Liver (tissue), 8 donors: ENCODE measurements at regions not wholly inside any gene's neighbourhood (a gene's known extent, or its start where the extent isn't known, plus 50 kb on each side); places are given as distances from the start of the nearest gene placed in this dataset.

Experiments used
- DNase-seq: peaks from one replicate; pipeline ENCODE4 v3.0.0-alpha.2; 2017; ENCODE audit warnings: low spot score
- H3K27ac ChIP-seq, 2 donors: one replicate each; pipeline ENCODE4 v1.7.0; 2013; ENCODE audit warnings: inconsistent platforms in 2 of 2, low read length in 2 of 2, control low read depth in 1 of 2, low read depth in 1 of 2, mild to moderate bottlenecking in 1 of 2
- H3K27me3 ChIP-seq, 4 donors: one replicate each; pipeline versions ENCODE4 v1.6.1 to v1.7.0; 2013; ENCODE audit warnings: low read length in 3 of 4, inconsistent platforms in 1 of 4, mild to moderate bottlenecking in 1 of 4, moderate library complexity in 1 of 4; ENCODE audit not compliant: control insufficient read depth in 4 of 4, insufficient read depth in 4 of 4
- H3K36me3 ChIP-seq, 4 donors: one replicate each; pipeline versions ENCODE4 v1.6.1 to v1.7.0; 2013; ENCODE audit warnings: low read length in 3 of 4, mild to moderate bottlenecking in 3 of 4, low read depth in 1 of 4, moderate library complexity in 1 of 4; ENCODE audit not compliant: control insufficient read depth in 4 of 4, insufficient read depth in 3 of 4
- H3K4me1 ChIP-seq, 4 donors: one replicate each; pipeline versions ENCODE4 v1.6.1 to v1.7.0; 2013; ENCODE audit warnings: low read length in 3 of 4, mild to moderate bottlenecking in 3 of 4, moderate library complexity in 1 of 4; ENCODE audit not compliant: control insufficient read depth in 4 of 4, insufficient read depth in 4 of 4
- H3K4me3 ChIP-seq, 3 donors: one replicate each; pipeline versions ENCODE4 v1.6.1 to v1.7.0; 2013; ENCODE audit warnings: low read length in 3 of 3, control low read depth in 1 of 3, low read depth in 1 of 3, mild to moderate bottlenecking in 1 of 3
- H3K9ac ChIP-seq, 2 donors: one replicate each; pipeline ENCODE4 v1.7.0; 2013; ENCODE audit warnings: low read length in 2 of 2, mild to moderate bottlenecking in 2 of 2, moderate library complexity in 2 of 2, control low read depth in 1 of 2, low read depth in 1 of 2
- H3K9me3 ChIP-seq, 4 donors: one replicate each; pipeline versions ENCODE4 v1.6.1 to v1.7.0; 2013; ENCODE audit warnings: low read length in 3 of 4; ENCODE audit not compliant: control insufficient read depth in 4 of 4
- ATF3 ChIP-seq: IDR thresholded peaks from 2 replicates; pipeline ENCODE4 v1.6.1; 2016; ENCODE audit warnings: antibody characterized with exemption
- EGR1 ChIP-seq, 2 donors: IDR thresholded peaks; 2 replicates each; pipeline ENCODE4 v1.6.1; 2016 to 2018; ENCODE audit warnings: antibody characterized with exemption in 2 of 2, low read depth in 2 of 2
- FOXA1 ChIP-seq: IDR thresholded peaks from 2 replicates; pipeline ENCODE4 v1.6.1; 2016; ENCODE audit warnings: antibody characterized with exemption
- FOXA2 ChIP-seq: IDR thresholded peaks from 2 replicates; pipeline ENCODE4 v1.6.1; 2016; ENCODE audit warnings: antibody characterized with exemption
- GABPA ChIP-seq, 2 donors: IDR thresholded peaks in 1 of 2; conservative IDR thresholded peaks in 1 of 2; 2 replicates each; pipeline ENCODE4 v1.6.1; 2016; ENCODE audit warnings: antibody characterized with exemption in 2 of 2, mild to moderate bottlenecking in 1 of 2, moderate library complexity in 1 of 2
- HNF4A ChIP-seq, 2 donors: conservative IDR thresholded peaks; 2 replicates each; pipeline ENCODE4 v1.6.1; 2016; ENCODE audit warnings: antibody characterized with exemption in 2 of 2, mild to moderate bottlenecking in 2 of 2
- HNF4G ChIP-seq: IDR thresholded peaks from 2 replicates; pipeline ENCODE4 v1.6.1; 2016; ENCODE audit warnings: antibody characterized with exemption
- JUND ChIP-seq, 2 donors: IDR thresholded peaks; 2 replicates each; pipeline ENCODE4 v1.6.1; 2016; ENCODE audit warnings: antibody characterized with exemption in 2 of 2
- NR2F2 ChIP-seq: IDR thresholded peaks from 2 replicates; pipeline ENCODE4 v1.6.1; 2016; ENCODE audit warnings: antibody characterized with exemption
- RAD21 ChIP-seq, 2 donors: IDR thresholded peaks; 2 replicates each; pipeline ENCODE4 v1.6.1; 2016; ENCODE audit warnings: antibody characterized with exemption in 2 of 2, mild to moderate bottlenecking in 2 of 2
- REST ChIP-seq: IDR thresholded peaks from 2 replicates; pipeline ENCODE4 v1.6.1; 2016; ENCODE audit warnings: antibody characterized with exemption, mild to moderate bottlenecking
- RXRA ChIP-seq, 2 donors: IDR thresholded peaks; 2 replicates each; pipeline ENCODE4 v1.6.1; 2017 to 2018; ENCODE audit warnings: antibody characterized with exemption in 2 of 2, mild to moderate bottlenecking in 1 of 2
- SP1 ChIP-seq: IDR thresholded peaks from 2 replicates; pipeline ENCODE4 v1.6.1; 2018; ENCODE audit warnings: antibody characterized with exemption, mild to moderate bottlenecking
- TAF1 ChIP-seq: conservative IDR thresholded peaks from 2 replicates; pipeline ENCODE4 v1.6.1; 2016; ENCODE audit warnings: antibody characterized with exemption, mild to moderate bottlenecking
- YY1 ChIP-seq: IDR thresholded peaks from 2 replicates; pipeline ENCODE4 v1.6.1; 2016; ENCODE audit warnings: antibody characterized with exemption, mild to moderate bottlenecking
- WGBS: extraction: QIAGEN DNeasy Blood & Tissue Kit; methylation state at CpG from one replicate; pipeline ENCODE4 v1.1.7; 2013; 5-methylcytosine and 5-hydroxymethylcytosine counted together
- TF ChIP-seq, protein P1 (sequence below): IDR thresholded peaks from 2 replicates; pipeline ENCODE4 v1.6.1; 2016; ENCODE audit warnings: antibody characterized with exemption
- TF ChIP-seq, protein P2 (sequence below): fragments of 150-350 bp; IDR thresholded peaks from 2 replicates; pipeline ENCODE4 v1.5.1; 2017; ENCODE audit warnings: improper control_type of control experiment, low read depth, low read length; ENCODE audit not compliant: missing input control
- TF ChIP-seq, protein P3 (sequence below): IDR thresholded peaks from 2 replicates; pipeline ENCODE4 v1.6.1; 2016; ENCODE audit warnings: antibody characterized with exemption
- donor health status: healthy.
- donor health status: healthy.
- donor health status: healthy.
- donor health status: healthy.
- donor health status: healthy.

GRCh38 chr1:232363008-232363407 lies 266.9 kb downstream of the SIPA1L2 start (continued):
- TF ChIP-seq GABPA (IDR thresholded peaks at IDR 0.05 in 1 of 2, conservative IDR thresholded peaks at IDR 0.05 in 1 of 2), result no peak
- TF ChIP-seq HNF4G, result no peak
- TF ChIP-seq HNF4A (conservative IDR thresholded peaks at IDR 0.05), result no peak
- TF ChIP-seq RAD21 (IDR thresholded peaks at IDR 0.05), result no peak
- TF ChIP-seq FOXA2, result no peak
- no peak for TF ChIP-seq REST
- TF ChIP-seq YY1, result no peak

DNA sequence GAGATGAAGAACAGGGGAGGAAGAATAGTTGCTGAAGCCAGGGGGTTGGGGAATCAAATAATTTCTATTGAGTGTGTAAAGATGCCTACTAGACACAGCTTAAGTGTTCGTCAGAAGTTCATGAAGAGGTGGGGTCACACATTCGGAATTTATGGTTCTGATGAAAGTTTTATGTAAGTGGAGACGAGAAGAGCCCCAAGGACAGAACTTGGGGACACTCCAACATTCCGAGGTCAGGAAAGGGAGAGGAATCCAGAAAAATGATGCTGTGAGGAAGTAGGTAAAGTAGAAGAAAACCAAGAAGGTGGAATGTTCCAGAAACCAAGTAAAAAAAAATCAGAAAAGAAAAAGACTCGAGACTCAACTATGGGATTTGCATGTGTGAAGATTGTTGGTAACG lies 272.5 kb downstream of the SIPA1L2 start:
- no peak for DNase-seq
- Histone ChIP-seq H3K9ac (no peak overlapping the region), H3K36me3 (no peaks in the 10 kb centered on the region), H3K4me3 (no peak overlapping the region), H3K4me1 (no peaks in the 10 kb centered on the region), H3K9me3 (peaks cover 0 to 2% (median 0%) of the 10 kb centered on the region in 4 donors), H3K27ac (no peak overlapping the region), H3K27me3 (peaks cover 0 to 7% (median 1%) of the 10 kb centered on the region in 4 donors)
- TF ChIP-seq ATF3 (no peak), TAF1 (no peak), YY1 (no peak), HNF4G (no peak), EGR1 (IDR thresholded peaks at IDR 0.05; ENCODE audit: low read depth in 2 of 2) (no peak), SP1 (no peak), FOXA2 (no peak), NR2F2 (no peak), RAD21 (IDR thresholded peaks at IDR 0.05) (no peak), JUND (IDR thresholded peaks at IDR 0.05) (no peak), FOXA1 (no peak), RXRA (IDR thresholded peaks at IDR 0.05) (no peak), GABPA (IDR thresholded peaks at IDR 0.05 in 1 of 2, conservative IDR thresholded peaks at IDR 0.05 in 1 of 2) (no peak), HNF4A (conservative IDR thresholded peaks at IDR 0.05) (no peak), REST (no peak)
- TF ChIP-seq, protein P1, sequence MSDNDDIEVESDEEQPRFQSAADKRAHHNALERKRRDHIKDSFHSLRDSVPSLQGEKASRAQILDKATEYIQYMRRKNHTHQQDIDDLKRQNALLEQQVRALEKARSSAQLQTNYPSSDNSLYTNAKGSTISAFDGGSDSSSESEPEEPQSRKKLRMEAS, result no peak
- TF ChIP-seq, protein P2, sequence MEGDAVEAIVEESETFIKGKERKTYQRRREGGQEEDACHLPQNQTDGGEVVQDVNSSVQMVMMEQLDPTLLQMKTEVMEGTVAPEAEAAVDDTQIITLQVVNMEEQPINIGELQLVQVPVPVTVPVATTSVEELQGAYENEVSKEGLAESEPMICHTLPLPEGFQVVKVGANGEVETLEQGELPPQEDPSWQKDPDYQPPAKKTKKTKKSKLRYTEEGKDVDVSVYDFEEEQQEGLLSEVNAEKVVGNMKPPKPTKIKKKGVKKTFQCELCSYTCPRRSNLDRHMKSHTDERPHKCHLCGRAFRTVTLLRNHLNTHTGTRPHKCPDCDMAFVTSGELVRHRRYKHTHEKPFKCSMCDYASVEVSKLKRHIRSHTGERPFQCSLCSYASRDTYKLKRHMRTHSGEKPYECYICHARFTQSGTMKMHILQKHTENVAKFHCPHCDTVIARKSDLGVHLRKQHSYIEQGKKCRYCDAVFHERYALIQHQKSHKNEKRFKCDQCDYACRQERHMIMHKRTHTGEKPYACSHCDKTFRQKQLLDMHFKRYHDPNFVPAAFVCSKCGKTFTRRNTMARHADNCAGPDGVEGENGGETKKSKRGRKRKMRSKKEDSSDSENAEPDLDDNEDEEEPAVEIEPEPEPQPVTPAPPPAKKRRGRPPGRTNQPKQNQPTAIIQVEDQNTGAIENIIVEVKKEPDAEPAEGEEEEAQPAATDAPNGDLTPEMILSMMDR, result no peak
- TF ChIP-seq, protein P3, sequence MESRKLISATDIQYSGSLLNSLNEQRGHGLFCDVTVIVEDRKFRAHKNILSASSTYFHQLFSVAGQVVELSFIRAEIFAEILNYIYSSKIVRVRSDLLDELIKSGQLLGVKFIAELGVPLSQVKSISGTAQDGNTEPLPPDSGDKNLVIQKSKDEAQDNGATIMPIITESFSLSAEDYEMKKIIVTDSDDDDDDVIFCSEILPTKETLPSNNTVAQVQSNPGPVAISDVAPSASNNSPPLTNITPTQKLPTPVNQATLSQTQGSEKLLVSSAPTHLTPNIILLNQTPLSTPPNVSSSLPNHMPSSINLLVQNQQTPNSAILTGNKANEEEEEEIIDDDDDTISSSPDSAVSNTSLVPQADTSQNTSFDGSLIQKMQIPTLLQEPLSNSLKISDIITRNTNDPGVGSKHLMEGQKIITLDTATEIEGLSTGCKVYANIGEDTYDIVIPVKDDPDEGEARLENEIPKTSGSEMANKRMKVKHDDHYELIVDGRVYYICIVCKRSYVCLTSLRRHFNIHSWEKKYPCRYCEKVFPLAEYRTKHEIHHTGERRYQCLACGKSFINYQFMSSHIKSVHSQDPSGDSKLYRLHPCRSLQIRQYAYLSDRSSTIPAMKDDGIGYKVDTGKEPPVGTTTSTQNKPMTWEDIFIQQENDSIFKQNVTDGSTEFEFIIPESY, result no peak
- 75% methylated on average over 6 of the region's 6 CpGs for WGBS
